HEK293 (cell line): ENCODE measurements at regions not wholly inside any gene's neighbourhood (a gene's known extent, or its start where the extent isn't known, plus 50 kb on each side); places are given as distances from the start of the nearest gene placed in this dataset.

Source experiments
- CTCF ChIA-PET: fragments of 350-600 bp; formaldehyde crosslinking; extraction: SDS; loops from one replicate; lab custom pipeline; 2021; ENCODE audit warnings: antibody characterized with exemption; lab: Yijun Ruan, JAX
- POLR2A ChIA-PET: fragments of 300-600 bp; formaldehyde crosslinking; extraction: SDS; loops from one replicate; lab custom pipeline; 2020; ENCODE audit warnings: antibody characterized with exemption, inconsistent platforms; lab: Yijun Ruan, JAX
- H3K27ac ChIP-seq: fragments of 200-500 bp; sonication (Bioruptor generic); 2 replicates; pipeline ENCODE4 v1.5.1; 2014; ENCODE audit warnings: low read depth, low read length, control low read depth, inconsistent platforms; ENCODE audit errors: extremely low read depth
- H3K36me3 ChIP-seq, 2 experiments: fragments of 200-500 bp in 1 of 2; sonication (Bioruptor generic) in 1 of 2; 1 replicate in 1 of 2; 2 replicates in 1 of 2; pipeline ENCODE4 v1.5.1; 2014 to 2017; ENCODE audit warnings: inconsistent platforms in 2 of 2, low read length in 2 of 2; ENCODE audit not compliant: control insufficient read depth in 2 of 2, insufficient read depth in 1 of 2
- H3K4me1 ChIP-seq: fragments of 200-500 bp; sonication (Bioruptor generic); 2 replicates; pipeline ENCODE4 v1.5.1; 2014; ENCODE audit warnings: mild to moderate bottlenecking, low read length, inconsistent platforms; ENCODE audit not compliant: control insufficient read depth, insufficient read depth
- H3K4me3 ChIP-seq: 2 replicates; pipeline ENCODE4 v1.5.1; 2011; ENCODE audit warnings: low read depth, mild to moderate bottlenecking, control low read depth, low read length, moderate library complexity
- H3K9me3 ChIP-seq: fragments of 200-500 bp; sonication (Bioruptor generic); 2 replicates; pipeline ENCODE4 v1.5.1; 2014; ENCODE audit warnings: low read depth, low read length, inconsistent platforms; ENCODE audit not compliant: control insufficient read depth, insufficient read depth
- KLF7 ChIP-seq: fragments of 450-650 bp; formaldehyde crosslinking; IDR thresholded peaks from 2 replicates; pipeline ENCODE4 v1.5.1; 2016; ENCODE audit warnings: missing biosample characterization, missing genetic modification characterization, borderline replicate concordance
- ZBTB21 ChIP-seq: fragments of 450-650 bp; formaldehyde crosslinking; IDR thresholded peaks from 2 replicates; pipeline ENCODE4 v1.5.1; 2017; ENCODE audit warnings: missing biosample characterization, missing genetic modification characterization
- ZBTB26 ChIP-seq: fragments of 450-650 bp; formaldehyde crosslinking; optimal IDR thresholded peaks from 2 replicates; pipeline ENCODE3; 2016; ENCODE audit warnings: missing biosample characterization, mild to moderate bottlenecking, missing genetic modification characterization
- ZEB2 ChIP-seq: fragments of 450-650 bp; formaldehyde crosslinking; IDR thresholded peaks from 2 replicates; pipeline ENCODE4 v1.5.1; 2016; ENCODE audit warnings: missing biosample characterization, missing genetic modification characterization
- ZFHX2 ChIP-seq: fragments of 450-650 bp; formaldehyde crosslinking; conservative IDR thresholded peaks from 2 replicates; pipeline ENCODE4 v1.5.1; 2016; ENCODE audit warnings: missing biosample characterization, missing genetic modification characterization
- ZNF133 ChIP-seq: fragments of 450-650 bp; formaldehyde crosslinking; IDR thresholded peaks from 2 replicates; pipeline ENCODE4 v1.5.1; 2016; ENCODE audit warnings: missing biosample characterization, missing genetic modification characterization
- ZNF169 ChIP-seq: fragments of 450-650 bp; formaldehyde crosslinking; IDR thresholded peaks from 2 replicates; pipeline ENCODE4 v1.5.1; 2016; ENCODE audit warnings: missing biosample characterization, missing genetic modification characterization
- ZNF184 ChIP-seq: fragments of 450-650 bp; IDR thresholded peaks from 2 replicates; pipeline ENCODE4 v1.5.1; 2018; ENCODE audit warnings: missing biosample characterization, mild to moderate bottlenecking, missing genetic modification characterization
- ZNF23 ChIP-seq: fragments of 450-650 bp; formaldehyde crosslinking; IDR thresholded peaks from 2 replicates; pipeline ENCODE4 v1.5.1; 2016; ENCODE audit warnings: missing biosample characterization, missing genetic modification characterization, borderline replicate concordance
- ZNF280C ChIP-seq: fragments of 450-650 bp; formaldehyde crosslinking; IDR thresholded peaks from 2 replicates; pipeline ENCODE4 v1.5.1; 2016; ENCODE audit warnings: missing biosample characterization, missing genetic modification characterization
- ZNF335 ChIP-seq: fragments of 450-650 bp; formaldehyde crosslinking; conservative IDR thresholded peaks from 2 replicates; pipeline ENCODE4 v1.5.1; 2016; ENCODE audit warnings: missing biosample characterization, missing genetic modification characterization
- ZNF404 ChIP-seq: fragments of 450-650 bp; formaldehyde crosslinking; IDR thresholded peaks from 2 replicates; pipeline ENCODE4 v1.5.1; 2017; ENCODE audit warnings: missing biosample characterization, missing genetic modification characterization
- ZNF48 ChIP-seq: fragments of 450-650 bp; formaldehyde crosslinking; IDR thresholded peaks from 2 replicates; pipeline ENCODE4 v1.5.1; 2016; ENCODE audit warnings: missing biosample characterization, missing genetic modification characterization
- ZNF626 ChIP-seq: fragments of 450-650 bp; sonication (Bioruptor Pico); formaldehyde crosslinking; IDR thresholded peaks from 2 replicates; pipeline ENCODE4 v1.5.1; 2018; ENCODE audit warnings: missing biosample characterization, missing genetic modification characterization, inconsistent platforms
- ZNF768 ChIP-seq: fragments of 450-650 bp; formaldehyde crosslinking; IDR thresholded peaks from 2 replicates; pipeline ENCODE4 v1.5.1; 2018; ENCODE audit warnings: missing biosample characterization, mild to moderate bottlenecking, missing genetic modification characterization
- ZNF785 ChIP-seq: fragments of 450-650 bp; formaldehyde crosslinking; IDR thresholded peaks from 2 replicates; pipeline ENCODE4 v1.5.1; 2016; ENCODE audit warnings: missing biosample characterization, missing genetic modification characterization
- ZSCAN16 ChIP-seq: fragments of 450-650 bp; formaldehyde crosslinking; IDR thresholded peaks from 2 replicates; pipeline ENCODE4 v1.5.1; 2016; ENCODE audit warnings: missing biosample characterization, missing genetic modification characterization

- no peak for TF ChIP-seq ZFHX2 (tag by site-specific recombination)
- TF ChIP-seq ZBTB26, result no peak
- ChIA-PET POLR2A (interaction anchor here (0.6 kb wide), 1 partner anchor 730 kb away, joined by 3 read pairs; no protein-coding TSS in a partner anchor), CTCF (no interaction called here)
- Histone ChIP-seq H3K27ac (no peak overlapping the region), H3K36me3 (no peaks in the 10 kb centered on the region), H3K9me3 (no peaks in the 10 kb centered on the region), H3K4me1 (no peaks in the 10 kb centered on the region), H3K4me3 (no peak overlapping the region)
Measured at GRCh38 chr10:78512205-78512550, 478.5 kb downstream of the RPS24 start.

- Histone ChIP-seq H3K4me1 (no peaks in the 10 kb centered on the region), H3K9me3 (no peaks in the 10 kb centered on the region), H3K27ac (no peak overlapping the region), H3K36me3 (no peaks in the 10 kb centered on the region), H3K4me3 (no peak overlapping the region)
- ChIA-PET POLR2A (no interaction called here), CTCF (no interaction called here)
- TF ChIP-seq ZNF169 (tag by site-specific recombination) (no peak), ZNF280C (tag by site-specific recombination) (no peak), ZNF23 (tag by site-specific recombination) (no peak), ZNF785 (tag by site-specific recombination) (no peak), KLF7 (tag by site-specific recombination) (no peak), ZNF626 (tag by site-specific recombination) (no peak), ZNF335 (no peak), ZNF404 (tag by site-specific recombination) (no peak), ZSCAN16 (tag by site-specific recombination) (no peak), ZNF768 (tag by site-specific recombination) (no peak)
Measured at GRCh38 chr10:78513330-78513729, 479.7 kb downstream of the RPS24 start.

- no peak overlapping the region for H3K4me3 ChIP-seq
- H3K36me3 ChIP-seq, result no peaks in the 10 kb centered on the region
- ChIA-PET POLR2A (no interaction called here), CTCF (interaction anchor here (0.6 kb wide), 1 partner anchor 467 kb away, joined by 3 read pairs; no protein-coding TSS in a partner anchor)
- H3K4me1 ChIP-seq, result no peaks in the 10 kb centered on the region
- no peak for TF ChIP-seq ZEB2
- TF ChIP-seq ZNF48 (tag by site-specific recombination), result no peak
- TF ChIP-seq ZNF280C (tag by site-specific recombination), result no peak
- TF ChIP-seq ZNF133 (tag by site-specific recombination), result no peak
- TF ChIP-seq ZBTB21, result no peak
- TF ChIP-seq ZNF184 (tag by site-specific recombination), result no peak
- no peak overlapping the region for H3K27ac ChIP-seq
- H3K9me3 ChIP-seq, result no peaks in the 10 kb centered on the region
Measured at GRCh38 chr10:78513986-78514385, 480.3 kb downstream of the RPS24 start.
